ENCODE measurements at regions not wholly inside any gene's neighbourhood (a gene's known extent, or its start where the extent isn't known, plus 50 kb on each side); places are given as distances from the start of the nearest gene placed in this dataset.

DNA sequence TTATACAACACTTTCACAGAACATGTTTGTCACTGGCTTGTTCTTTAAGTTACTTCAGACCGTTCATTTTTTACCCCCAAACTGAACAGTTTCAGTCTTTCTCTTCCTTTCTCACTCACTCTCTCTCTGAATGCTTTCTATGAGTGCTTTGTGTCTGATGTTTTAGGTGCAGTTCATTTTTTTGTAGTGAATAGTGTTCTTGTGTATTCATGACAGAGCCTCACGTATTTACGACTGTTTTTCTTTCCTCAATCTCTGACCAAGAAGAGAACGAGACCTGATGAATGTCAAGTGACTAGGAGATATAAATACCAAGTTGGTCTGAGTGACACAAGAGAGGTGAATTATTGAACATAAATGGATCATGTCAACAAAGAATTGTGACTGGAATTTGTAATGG, 1525.0 kb upstream of the MIR17HG start (continued):
- TF ChIP-seq AR (CRISPR knock-in tag; IDR thresholded peaks at IDR 0.05) (no peak), ZNF219 (CRISPR knock-in tag; IDR thresholded peaks at IDR 0.05; ENCODE audit: borderline replicate concordance) (no peak), ZSCAN18 (CRISPR knock-in tag; IDR thresholded peaks at IDR 0.05) (no peak)
- TF ChIP-seq, protein P1, sequence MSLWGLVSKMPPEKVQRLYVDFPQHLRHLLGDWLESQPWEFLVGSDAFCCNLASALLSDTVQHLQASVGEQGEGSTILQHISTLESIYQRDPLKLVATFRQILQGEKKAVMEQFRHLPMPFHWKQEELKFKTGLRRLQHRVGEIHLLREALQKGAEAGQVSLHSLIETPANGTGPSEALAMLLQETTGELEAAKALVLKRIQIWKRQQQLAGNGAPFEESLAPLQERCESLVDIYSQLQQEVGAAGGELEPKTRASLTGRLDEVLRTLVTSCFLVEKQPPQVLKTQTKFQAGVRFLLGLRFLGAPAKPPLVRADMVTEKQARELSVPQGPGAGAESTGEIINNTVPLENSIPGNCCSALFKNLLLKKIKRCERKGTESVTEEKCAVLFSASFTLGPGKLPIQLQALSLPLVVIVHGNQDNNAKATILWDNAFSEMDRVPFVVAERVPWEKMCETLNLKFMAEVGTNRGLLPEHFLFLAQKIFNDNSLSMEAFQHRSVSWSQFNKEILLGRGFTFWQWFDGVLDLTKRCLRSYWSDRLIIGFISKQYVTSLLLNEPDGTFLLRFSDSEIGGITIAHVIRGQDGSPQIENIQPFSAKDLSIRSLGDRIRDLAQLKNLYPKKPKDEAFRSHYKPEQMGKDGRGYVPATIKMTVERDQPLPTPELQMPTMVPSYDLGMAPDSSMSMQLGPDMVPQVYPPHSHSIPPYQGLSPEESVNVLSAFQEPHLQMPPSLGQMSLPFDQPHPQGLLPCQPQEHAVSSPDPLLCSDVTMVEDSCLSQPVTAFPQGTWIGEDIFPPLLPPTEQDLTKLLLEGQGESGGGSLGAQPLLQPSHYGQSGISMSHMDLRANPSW (CRISPR knock-in tag; conservative IDR thresholded peaks at IDR 0.05; ENCODE audit: low read depth): no peak

DNA sequence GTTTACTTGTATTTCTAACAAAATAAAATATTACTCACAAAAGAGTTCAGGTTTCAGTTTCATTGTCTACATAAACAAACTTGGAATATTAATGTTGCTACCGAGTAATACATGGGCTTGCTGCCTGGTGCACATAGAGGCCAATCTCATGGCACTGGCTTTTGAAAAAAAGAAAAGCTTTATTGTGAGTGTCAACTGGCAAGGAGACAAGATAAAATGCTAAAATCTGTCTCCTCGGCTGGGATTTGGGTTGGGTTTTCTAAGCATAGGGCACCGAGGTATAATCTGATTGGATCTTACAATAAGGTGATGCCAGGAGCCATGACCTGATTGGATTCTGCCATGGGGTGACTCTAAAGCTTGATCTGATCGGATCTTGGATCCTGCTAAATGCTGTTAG, 1519.9 kb upstream of the MIR17HG start:
- ChIA-PET CTCF (no interaction called here), POLR2A (no interaction called here)
- ATAC-seq (peak; percentile 39), DNase-seq (ENCODE audit: low spot score) (no peak)
- no peak for TF ChIP-seq EMX1 (CRISPR knock-in tag; IDR thresholded peaks at IDR 0.05)
- TF ChIP-seq ZSCAN18 (CRISPR knock-in tag; IDR thresholded peaks at IDR 0.05): no peak
- no peak for TF ChIP-seq ZNF671 (CRISPR knock-in tag; IDR thresholded peaks at IDR 0.05)
- no peak for TF ChIP-seq E2F1 (CRISPR knock-in tag; IDR thresholded peaks at IDR 0.05)
- no peak for TF ChIP-seq CREB1 (CRISPR knock-in tag; IDR thresholded peaks at IDR 0.05)
- no peak for TF ChIP-seq FOXP1 (CRISPR knock-in tag; IDR thresholded peaks at IDR 0.05; ENCODE audit: borderline replicate concordance)
- TF ChIP-seq TEAD1 (CRISPR knock-in tag; IDR thresholded peaks at IDR 0.05): no peak
- TF ChIP-seq NR2C2 (CRISPR knock-in tag; IDR thresholded peaks at IDR 0.05): no peak
- no peak for TF ChIP-seq GRHL2 (CRISPR knock-in tag; IDR thresholded peaks at IDR 0.05; ENCODE audit: insufficient replicate concordance, severe bottlenecking)
- H3K27ac Mint-ChIP-seq: no peak overlapping the region
- peaks cover 1% of the 10 kb centered on the region for H3K4me1 Mint-ChIP-seq
- H3K9me3 Mint-ChIP-seq: no peaks in the 10 kb centered on the region
- H3K27me3 Mint-ChIP-seq (ENCODE audit: low read depth): no peaks in the 10 kb centered on the region
- no peak overlapping the region for H3K4me3 Mint-ChIP-seq
- H3K36me3 Mint-ChIP-seq: no peaks in the 10 kb centered on the region

- H3K27me3 Mint-ChIP-seq (ENCODE audit: low read depth): no peaks in the 10 kb centered on the region
- DNase-seq (ENCODE audit: low spot score) (no peak), ATAC-seq (no peak)
- H3K4me3 Mint-ChIP-seq: no peak overlapping the region
- no peak for TF ChIP-seq ZNF263 (CRISPR knock-in tag; IDR thresholded peaks at IDR 0.05; ENCODE audit: low read depth)
- TF ChIP-seq ELF4 (CRISPR knock-in tag; IDR thresholded peaks at IDR 0.05; ENCODE audit: low read depth): no peak
- TF ChIP-seq SP1 (CRISPR knock-in tag; conservative IDR thresholded peaks at IDR 0.05): no peak
- CTCF ChIA-PET: no interaction called here
- POLR2A ChIA-PET: no interaction called here
- no peak overlapping the region for H3K27ac Mint-ChIP-seq
- H3K9me3 Mint-ChIP-seq: no peaks in the 10 kb centered on the region
- H3K36me3 Mint-ChIP-seq: no peaks in the 10 kb centered on the region
- H3K4me1 Mint-ChIP-seq: peaks cover 9% of the 10 kb centered on the region
These were observed 1519.0 kb upstream of the MIR17HG start for GRCh38 chr13:89828506-89828905.
